Glutamatergic neuron (in vitro differentiated cells): ENCODE measurements at regions not wholly inside any gene's neighbourhood (a gene's known extent, or its start where the extent isn't known, plus 50 kb on each side); places are given as distances from the start of the nearest gene placed in this dataset.

Experiments
- DNase-seq: peaks from one replicate; pipeline ENCODE4 v3.0.0; 2022
- H3K27ac Mint-ChIP-seq: one replicate; pipeline ENCODE4 v1.8.0; 2020; ENCODE audit warnings: mild to moderate bottlenecking, mixed read lengths, inconsistent platforms; ENCODE audit not compliant: unreplicated experiment
- H3K27me3 Mint-ChIP-seq: one replicate; pipeline ENCODE4 v1.8.0; 2020; ENCODE audit warnings: mild to moderate bottlenecking, moderate library complexity, mixed read lengths, inconsistent platforms; ENCODE audit not compliant: unreplicated experiment
- H3K36me3 Mint-ChIP-seq: one replicate; pipeline ENCODE4 v1.8.0; 2020; ENCODE audit warnings: mild to moderate bottlenecking, mixed read lengths, inconsistent platforms; ENCODE audit not compliant: unreplicated experiment
- H3K4me1 Mint-ChIP-seq: one replicate; pipeline ENCODE4 v1.8.0; 2020; ENCODE audit warnings: mild to moderate bottlenecking, low read depth, mixed read lengths, inconsistent platforms; ENCODE audit not compliant: unreplicated experiment
- H3K4me3 Mint-ChIP-seq: one replicate; pipeline ENCODE4 v1.8.0; 2020; ENCODE audit warnings: mild to moderate bottlenecking, mixed read lengths, inconsistent platforms; ENCODE audit not compliant: unreplicated experiment
- H3K9me3 Mint-ChIP-seq: one replicate; pipeline ENCODE4 v1.8.0; 2020; ENCODE audit warnings: mild to moderate bottlenecking, moderate library complexity, mixed read lengths, inconsistent platforms; ENCODE audit not compliant: unreplicated experiment
- TF ChIP-seq, protein P1 (sequence below): fragments of 200-600 bp; sonication (generic); IDR thresholded peaks from one replicate; pipeline ENCODE4 v1.5.0; 2021; ENCODE audit not compliant: partially characterized antibody, unreplicated experiment

DNA sequence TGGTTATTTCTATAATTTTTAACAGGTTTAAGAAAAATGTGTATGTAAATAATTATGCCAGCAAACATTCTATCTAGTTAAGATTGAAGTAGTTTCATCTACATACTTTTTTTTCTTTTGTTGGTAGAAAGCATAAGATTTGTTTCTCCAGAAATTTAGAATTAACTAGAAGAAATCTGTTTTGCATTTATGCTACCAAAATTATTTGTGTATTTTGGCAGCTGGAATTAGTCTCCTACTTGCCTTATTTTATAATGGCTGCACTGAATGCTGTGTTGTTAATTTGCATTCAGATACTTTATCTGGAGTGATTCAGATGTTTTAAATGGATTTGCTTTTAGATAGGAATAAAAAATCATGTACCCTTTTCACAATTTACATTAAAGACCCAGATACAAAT is 100.2 kb upstream of the NAALADL2 start:
- peaks cover 2% of the 10 kb centered on the region for H3K4me1 Mint-ChIP-seq
- no peaks in the 10 kb centered on the region for H3K9me3 Mint-ChIP-seq
- no peaks in the 10 kb centered on the region for H3K36me3 Mint-ChIP-seq
- TF ChIP-seq, protein P1, sequence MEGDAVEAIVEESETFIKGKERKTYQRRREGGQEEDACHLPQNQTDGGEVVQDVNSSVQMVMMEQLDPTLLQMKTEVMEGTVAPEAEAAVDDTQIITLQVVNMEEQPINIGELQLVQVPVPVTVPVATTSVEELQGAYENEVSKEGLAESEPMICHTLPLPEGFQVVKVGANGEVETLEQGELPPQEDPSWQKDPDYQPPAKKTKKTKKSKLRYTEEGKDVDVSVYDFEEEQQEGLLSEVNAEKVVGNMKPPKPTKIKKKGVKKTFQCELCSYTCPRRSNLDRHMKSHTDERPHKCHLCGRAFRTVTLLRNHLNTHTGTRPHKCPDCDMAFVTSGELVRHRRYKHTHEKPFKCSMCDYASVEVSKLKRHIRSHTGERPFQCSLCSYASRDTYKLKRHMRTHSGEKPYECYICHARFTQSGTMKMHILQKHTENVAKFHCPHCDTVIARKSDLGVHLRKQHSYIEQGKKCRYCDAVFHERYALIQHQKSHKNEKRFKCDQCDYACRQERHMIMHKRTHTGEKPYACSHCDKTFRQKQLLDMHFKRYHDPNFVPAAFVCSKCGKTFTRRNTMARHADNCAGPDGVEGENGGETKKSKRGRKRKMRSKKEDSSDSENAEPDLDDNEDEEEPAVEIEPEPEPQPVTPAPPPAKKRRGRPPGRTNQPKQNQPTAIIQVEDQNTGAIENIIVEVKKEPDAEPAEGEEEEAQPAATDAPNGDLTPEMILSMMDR, result no peak
- no peak overlapping the region for H3K4me3 Mint-ChIP-seq
- no peak for DNase-seq
- H3K27ac Mint-ChIP-seq, result no peak overlapping the region
- no peaks in the 10 kb centered on the region for H3K27me3 Mint-ChIP-seq

DNA sequence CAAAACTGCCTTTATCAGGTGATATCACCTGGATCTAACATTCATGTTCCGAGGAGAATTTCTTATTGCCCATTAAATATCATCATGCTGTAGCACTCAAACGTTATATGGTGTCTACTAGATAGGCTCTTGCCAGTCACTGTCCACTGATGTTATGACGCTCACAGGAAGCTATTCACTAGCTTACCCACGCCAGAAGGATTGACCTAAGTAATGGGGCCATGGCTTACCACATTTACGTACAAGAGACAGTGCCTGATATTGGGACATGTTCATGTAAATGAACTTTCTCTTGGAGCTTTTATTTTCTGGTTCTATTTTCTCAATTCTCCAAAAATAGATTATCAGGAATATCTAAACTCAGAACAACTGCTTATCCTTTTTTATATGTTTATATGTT is 91.7 kb upstream of the NAALADL2 start:
- Mint-ChIP-seq H3K27me3 (no peaks in the 10 kb centered on the region), H3K36me3 (no peaks in the 10 kb centered on the region), H3K4me3 (no peak overlapping the region), H3K4me1 (no peaks in the 10 kb centered on the region), H3K9me3 (no peaks in the 10 kb centered on the region), H3K27ac (no peak overlapping the region)
- TF ChIP-seq, protein P1, result no peak
- no peak for DNase-seq

DNA sequence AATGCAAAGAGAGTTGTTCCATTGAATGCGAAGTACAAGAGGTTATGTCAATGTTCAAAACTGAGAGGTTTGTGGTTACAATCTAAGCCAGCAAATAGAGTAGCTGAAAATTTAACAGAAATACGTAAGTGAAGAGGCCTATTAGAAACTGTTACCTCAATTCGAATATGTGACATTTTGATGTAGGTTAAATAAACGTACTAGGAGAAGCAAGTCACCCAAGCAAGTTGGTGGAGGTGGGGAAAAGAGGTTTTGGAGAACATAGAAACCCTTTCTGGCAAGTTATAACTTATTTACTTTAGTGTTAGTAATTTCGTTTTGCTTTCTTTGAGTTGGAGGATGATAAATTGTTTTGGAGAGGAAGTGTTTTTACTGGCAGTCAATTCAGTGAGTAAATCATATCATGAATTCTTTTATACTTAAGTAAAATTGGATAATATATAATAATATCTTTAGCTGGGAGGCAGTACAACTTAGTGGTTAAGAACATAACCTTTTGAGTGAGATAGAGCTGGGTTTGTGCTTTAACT is 91.2 kb upstream of the NAALADL2 start:
- TF ChIP-seq, protein P1, result no peak
- no peak for DNase-seq
- Mint-ChIP-seq H3K27ac (no peak overlapping the region), H3K9me3 (no peaks in the 10 kb centered on the region), H3K4me1 (no peaks in the 10 kb centered on the region), H3K4me3 (no peak overlapping the region), H3K27me3 (no peaks in the 10 kb centered on the region), H3K36me3 (no peaks in the 10 kb centered on the region)

DNA sequence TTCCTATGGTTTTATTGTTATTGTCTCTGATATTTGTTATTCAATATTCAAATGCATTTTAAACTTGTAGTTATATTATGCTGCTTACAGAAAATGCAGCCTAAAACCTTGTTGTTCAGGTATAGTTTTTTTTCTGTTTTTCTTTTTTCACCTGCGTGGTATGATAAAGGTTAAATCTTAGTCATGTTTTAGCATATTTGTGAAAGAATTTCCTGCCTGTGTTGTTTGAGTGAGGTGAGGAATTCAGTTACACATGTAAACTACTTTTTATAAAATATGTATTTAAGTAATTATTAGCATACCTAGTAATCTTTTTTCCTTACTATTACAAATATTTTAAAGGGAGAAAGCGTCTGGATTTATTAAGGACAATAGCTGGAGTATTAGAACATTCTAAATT is 90.0 kb upstream of the NAALADL2 start:
- TF ChIP-seq, protein P1, result no peak
- no peaks in the 10 kb centered on the region for H3K4me1 Mint-ChIP-seq
- no peaks in the 10 kb centered on the region for H3K9me3 Mint-ChIP-seq

DNA sequence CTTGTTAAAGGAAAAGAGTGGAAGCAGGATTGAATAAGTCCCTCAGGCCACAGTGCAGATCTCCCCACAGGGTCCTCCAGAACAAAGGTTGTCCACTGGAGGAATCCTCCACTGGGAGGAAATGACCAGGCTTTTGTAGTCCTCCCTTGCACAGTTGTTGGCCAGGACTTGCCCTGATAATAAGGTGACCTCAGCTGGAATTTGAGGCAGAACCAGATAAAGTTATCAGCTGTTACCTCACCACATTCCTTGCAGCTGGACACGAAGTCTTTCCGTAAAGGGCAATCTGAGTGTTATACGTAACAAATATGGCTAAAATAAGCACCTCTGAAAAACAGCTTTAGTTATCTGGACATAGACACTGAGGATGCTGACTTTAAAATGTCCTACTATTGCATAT is 83.5 kb upstream of the NAALADL2 start:
- no peaks in the 10 kb centered on the region for H3K36me3 Mint-ChIP-seq
- peaks cover 4% of the 10 kb centered on the region for H3K9me3 Mint-ChIP-seq
- DNase-seq, result no peak
- H3K27ac Mint-ChIP-seq, result no peak overlapping the region
- H3K4me1 Mint-ChIP-seq, result no peaks in the 10 kb centered on the region
- TF ChIP-seq, protein P1, result no peak
- no peak overlapping the region for H3K4me3 Mint-ChIP-seq
- no peaks in the 10 kb centered on the region for H3K27me3 Mint-ChIP-seq

More for the DNA sequence above, 90.0 kb upstream of the NAALADL2 start:
- no peaks in the 10 kb centered on the region for H3K36me3 Mint-ChIP-seq
- H3K4me3 Mint-ChIP-seq, result no peak overlapping the region
- no peaks in the 10 kb centered on the region for H3K27me3 Mint-ChIP-seq
- DNase-seq, result no peak
- H3K27ac Mint-ChIP-seq, result no peak overlapping the region
